KG1 (cell line): ENCODE measurements at regions not wholly inside any gene's neighbourhood (a gene's known extent, or its start where the extent isn't known, plus 50 kb on each side); places are given as distances from the start of the nearest gene placed in this dataset.

Source experiments
- DNase-seq: peaks from one replicate; lab custom pipeline; 2025; lab: John Stamatoyannopoulos, UW

- no peak for DNase-seq
Measured at GRCh38 chr2:65530547-65531320, 98.3 kb upstream of the SPRED2 start.

GRCh38 chr2:65529419-65529818 lies 97.0 kb upstream of the SPRED2 start:
- no peak for DNase-seq

GRCh38 chr2:65528241-65528574 lies 95.8 kb upstream of the SPRED2 start:
- no peak for DNase-seq

GRCh38 chr2:65527451-65528240 lies 95.2 kb upstream of the SPRED2 start:
- no peak for DNase-seq

GRCh38 chr2:65525616-65526231 lies 93.3 kb upstream of the SPRED2 start:
- no peak for DNase-seq

- DNase-seq: no peak
Measured at GRCh38 chr2:65522922-65523321, 90.5 kb upstream of the SPRED2 start.

GRCh38 chr2:65518751-65519150 lies 86.4 kb upstream of the SPRED2 start:
- no peak for DNase-seq

GRCh38 chr2:65514555-65515195 lies 82.3 kb upstream of the SPRED2 start:
- DNase-seq: no peak

GRCh38 chr2:65512783-65513182 lies 80.4 kb upstream of the SPRED2 start:
- DNase-seq: no peak

- DNase-seq: no peak
Measured at GRCh38 chr2:65511306-65511705, 78.9 kb upstream of the SPRED2 start.

- no peak for DNase-seq
Measured at GRCh38 chr2:65508225-65508624, 75.8 kb upstream of the SPRED2 start.

- no peak for DNase-seq
Measured at GRCh38 chr2:65507102-65508069, 75.0 kb upstream of the SPRED2 start.

- DNase-seq: no peak
Measured at GRCh38 chr2:65504814-65505697, 72.7 kb upstream of the SPRED2 start.

GRCh38 chr2:65504201-65504600 lies 71.8 kb upstream of the SPRED2 start:
- no peak for DNase-seq

- DNase-seq: no peak
Measured at GRCh38 chr2:65503746-65504145, 71.3 kb upstream of the SPRED2 start.

GRCh38 chr2:65501836-65502235 lies 69.4 kb upstream of the SPRED2 start:
- DNase-seq: no peak

GRCh38 chr2:65501074-65501473 lies 68.7 kb upstream of the SPRED2 start:
- no peak for DNase-seq

GRCh38 chr2:65500310-65501040 lies 68.1 kb upstream of the SPRED2 start:
- no peak for DNase-seq

GRCh38 chr2:65499216-65499615 lies 66.8 kb upstream of the SPRED2 start:
- DNase-seq: no peak

- DNase-seq: no peak
Measured at GRCh38 chr2:65498396-65498795, 66.0 kb upstream of the SPRED2 start.
